IPS DF 19.7 (cell line): ENCODE measurements at regions not wholly inside any gene's neighbourhood (a gene's known extent, or its start where the extent isn't known, plus 50 kb on each side); places are given as distances from the start of the nearest gene placed in this dataset.
"Not testable (repeated sequence)": the region's sequence is repeated elsewhere in the genome, so short reads cannot be mapped to it uniquely, and the experiment has no call there.

ENCODE experiments used
- DNase-seq: peaks from one replicate; pipeline ENCODE4 v3.0.0-alpha.2; 2013; ENCODE audit warnings: low read depth, low spot score

GRCh38 chr10:52477305-52477704 is 163.2 kb downstream of the DKK1 start:
- no peak for DNase-seq

GRCh38 chr10:52479567-52479966 is 165.5 kb downstream of the DKK1 start:
- DNase-seq = no peak

GRCh38 chr10:52481986-52482555 is 168.0 kb downstream of the DKK1 start:
- no peak for DNase-seq

- no peak for DNase-seq
These were observed 169.5 kb downstream of the DKK1 start for GRCh38 chr10:52483587-52483986.

GRCh38 chr10:52484206-52485065 is 170.4 kb downstream of the DKK1 start:
- no peak for DNase-seq

- DNase-seq = no peak
These were observed 171.4 kb downstream of the DKK1 start for GRCh38 chr10:52485462-52485861.

- DNase-seq = no peak
These were observed 172.9 kb downstream of the DKK1 start for GRCh38 chr10:52486840-52487611.

- no peak for DNase-seq
These were observed 174.8 kb downstream of the DKK1 start for GRCh38 chr10:52488606-52489485.

- no peak for DNase-seq
These were observed 177.3 kb downstream of the DKK1 start for GRCh38 chr10:52491246-52491995.

GRCh38 chr10:52499281-52499680 is 185.2 kb downstream of the DKK1 start:
- no peak for DNase-seq

- no peak for DNase-seq
These were observed 186.4 kb downstream of the DKK1 start for GRCh38 chr10:52500476-52500875.

GRCh38 chr10:52502237-52502636 is 188.2 kb downstream of the DKK1 start:
- no peak for DNase-seq

- DNase-seq = not testable (repeated sequence)
These were observed 191.3 kb downstream of the DKK1 start for GRCh38 chr10:52505341-52505740.

- no peak for DNase-seq
These were observed 200.4 kb downstream of the DKK1 start for GRCh38 chr10:52514481-52514880.

- DNase-seq = no peak
These were observed 202.9 kb downstream of the DKK1 start for GRCh38 chr10:52517012-52517411.

GRCh38 chr10:52523696-52524095 is 209.6 kb downstream of the DKK1 start:
- DNase-seq = no peak

GRCh38 chr10:52525761-52526160 is 211.7 kb downstream of the DKK1 start:
- no peak for DNase-seq

GRCh38 chr10:52526251-52526823 is 212.3 kb downstream of the DKK1 start:
- no peak for DNase-seq

- DNase-seq = no peak
These were observed 218.7 kb downstream of the DKK1 start for GRCh38 chr10:52532650-52533290.

- DNase-seq = no peak
These were observed 219.9 kb downstream of the DKK1 start for GRCh38 chr10:52533986-52534385.
